Right lobe of liver (tissue), 4 donors: ENCODE measurements at regions not wholly inside any gene's neighbourhood (a gene's known extent, or its start where the extent isn't known, plus 50 kb on each side); places are given as distances from the start of the nearest gene placed in this dataset.

Experiments
- POLR2A ChIP-seq: fragments of 450-650 bp; IDR thresholded peaks from one replicate; pipeline ENCODE4 v1.6.1; 2017; ENCODE audit warnings: antibody characterized with exemption, mild to moderate bottlenecking
- TF ChIP-seq, protein P1 (sequence below), 4 donors: fragments of 200-600 bp in 3 of 4; fragments of 450-650 bp in 1 of 4; IDR thresholded peaks; one replicate each; pipeline versions ENCODE4 v1.5.1 to v1.8.0; 2016 to 2022; ENCODE audit warnings: antibody characterized with exemption in 4 of 4, mild to moderate bottlenecking in 2 of 4
- donor health status: DM: no; HTN: no; CAD: no.
- donor health status: DM: no; HTN: no; CAD: no.
- donor health status: DM: no; HTN: yes; CAD: no.

- TF ChIP-seq, protein P1, sequence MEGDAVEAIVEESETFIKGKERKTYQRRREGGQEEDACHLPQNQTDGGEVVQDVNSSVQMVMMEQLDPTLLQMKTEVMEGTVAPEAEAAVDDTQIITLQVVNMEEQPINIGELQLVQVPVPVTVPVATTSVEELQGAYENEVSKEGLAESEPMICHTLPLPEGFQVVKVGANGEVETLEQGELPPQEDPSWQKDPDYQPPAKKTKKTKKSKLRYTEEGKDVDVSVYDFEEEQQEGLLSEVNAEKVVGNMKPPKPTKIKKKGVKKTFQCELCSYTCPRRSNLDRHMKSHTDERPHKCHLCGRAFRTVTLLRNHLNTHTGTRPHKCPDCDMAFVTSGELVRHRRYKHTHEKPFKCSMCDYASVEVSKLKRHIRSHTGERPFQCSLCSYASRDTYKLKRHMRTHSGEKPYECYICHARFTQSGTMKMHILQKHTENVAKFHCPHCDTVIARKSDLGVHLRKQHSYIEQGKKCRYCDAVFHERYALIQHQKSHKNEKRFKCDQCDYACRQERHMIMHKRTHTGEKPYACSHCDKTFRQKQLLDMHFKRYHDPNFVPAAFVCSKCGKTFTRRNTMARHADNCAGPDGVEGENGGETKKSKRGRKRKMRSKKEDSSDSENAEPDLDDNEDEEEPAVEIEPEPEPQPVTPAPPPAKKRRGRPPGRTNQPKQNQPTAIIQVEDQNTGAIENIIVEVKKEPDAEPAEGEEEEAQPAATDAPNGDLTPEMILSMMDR (IDR thresholded peaks at IDR 0.05) = no peak
- no peak for TF ChIP-seq POLR2A
Observed at GRCh38 chr12:93957870-93958269, 190.5 kb upstream of the PLXNC1 start.
